HG03342 (cell line): ENCODE measurements at regions not wholly inside any gene's neighbourhood (a gene's known extent, or its start where the extent isn't known, plus 50 kb on each side); places are given as distances from the start of the nearest gene placed in this dataset.
"Not testable (repeated sequence)": the region's sequence is repeated elsewhere in the genome, so short reads cannot be mapped to it uniquely, and the experiment has no call there.

ENCODE experiments used
- ATAC-seq: cut with Tn5 transposase; IDR thresholded peaks from one replicate; pipeline ENCODE4 v1.9.1; 2021; ENCODE audit warnings: mild to moderate bottlenecking, moderate library complexity; ENCODE audit not compliant: unreplicated experiment

DNA sequence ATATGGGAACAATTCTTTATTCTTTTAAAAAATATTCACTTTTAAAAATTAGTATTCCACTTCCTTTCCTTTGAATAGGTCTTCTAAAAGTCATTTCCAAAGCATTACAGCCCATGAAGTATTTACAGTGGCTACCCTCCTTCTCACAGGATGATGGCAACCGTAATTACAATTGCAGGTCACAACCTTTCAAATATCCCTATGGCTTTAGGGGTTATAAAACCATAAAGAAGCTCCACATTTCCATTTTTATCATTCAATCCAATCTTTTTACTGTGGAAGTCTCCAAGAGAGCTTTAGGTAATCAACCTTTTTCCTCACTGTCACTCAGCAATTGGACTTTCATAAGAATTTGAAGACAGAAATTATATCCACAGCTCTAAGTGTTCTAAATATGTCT lies 488.9 kb upstream of the CA10 start:
- no peak for ATAC-seq

DNA sequence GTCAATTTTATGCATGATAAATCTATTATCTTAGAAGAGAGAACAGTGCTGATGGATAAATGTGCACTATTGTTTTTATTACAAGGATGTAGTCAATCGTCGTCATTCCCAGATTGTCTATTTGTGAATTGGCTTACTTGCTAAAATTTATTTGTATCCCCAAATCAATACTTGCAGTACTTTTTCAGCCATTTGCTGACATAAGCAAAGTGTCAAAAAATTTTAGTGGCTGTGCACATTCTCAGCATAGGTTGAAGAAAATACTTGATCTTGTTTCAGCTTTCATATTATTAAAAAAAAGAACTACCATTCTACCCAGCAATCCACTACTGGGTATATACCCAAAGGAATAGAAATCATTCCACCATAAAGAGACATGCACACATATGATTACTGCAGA lies 477.9 kb upstream of the CA10 start:
- ATAC-seq, result no peak

DNA sequence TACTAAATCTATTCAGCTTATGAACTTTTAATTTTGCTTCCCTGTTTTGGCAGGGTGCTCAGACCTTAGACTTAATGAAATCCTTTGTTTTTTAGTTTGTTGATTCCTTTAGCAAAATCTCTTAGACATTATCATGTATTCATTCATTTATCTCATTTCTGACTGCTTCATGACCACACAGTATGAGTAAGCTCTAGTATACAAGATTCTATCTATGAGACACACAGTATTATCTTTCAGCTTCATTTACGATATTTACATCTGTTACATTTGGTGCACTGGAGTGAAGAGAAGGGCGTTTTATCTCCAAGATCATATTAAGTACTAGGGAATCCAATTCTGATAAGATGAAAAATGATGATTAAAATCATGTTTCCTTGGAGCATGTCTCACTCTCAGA lies 448.1 kb upstream of the CA10 start:
- ATAC-seq, result no peak

DNA sequence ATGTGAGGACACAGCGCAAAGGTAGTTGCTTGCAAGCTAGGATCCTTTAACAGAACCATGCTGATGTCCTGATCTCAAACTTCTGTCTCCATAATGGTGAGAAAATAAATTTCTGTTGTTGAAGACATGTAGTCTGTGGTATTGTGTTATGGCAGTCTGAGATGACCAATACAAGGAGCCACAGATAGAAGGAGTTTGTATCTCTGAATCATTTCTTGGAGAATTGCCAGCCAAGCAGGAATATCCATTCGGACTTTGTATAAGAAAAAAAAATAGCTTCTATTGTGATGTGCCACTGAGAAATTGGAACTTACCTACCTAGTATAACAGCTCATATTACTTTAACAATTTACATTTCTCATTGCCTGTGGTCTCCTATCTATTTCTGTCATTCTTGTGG lies 447.6 kb upstream of the CA10 start:
- ATAC-seq, result no peak

DNA sequence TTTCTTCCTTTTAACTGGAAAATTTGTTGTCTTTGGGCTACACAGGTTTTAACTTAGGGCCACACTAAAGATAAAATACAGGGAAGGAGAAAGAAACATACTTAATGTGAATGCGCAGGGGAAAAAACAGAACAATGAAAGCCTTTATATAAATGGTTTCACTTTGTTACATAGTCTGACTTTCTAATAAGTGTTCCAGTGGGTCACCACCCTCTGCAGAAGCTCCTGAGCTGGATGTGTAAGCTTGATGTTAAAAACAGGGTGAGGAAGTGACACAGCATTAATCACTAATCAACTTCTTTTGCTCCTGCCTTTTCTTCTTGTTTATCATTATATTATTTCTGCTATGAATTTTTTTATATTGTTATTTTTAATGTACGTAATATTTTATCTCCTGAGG lies 445.6 kb upstream of the CA10 start:
- no peak for ATAC-seq

DNA sequence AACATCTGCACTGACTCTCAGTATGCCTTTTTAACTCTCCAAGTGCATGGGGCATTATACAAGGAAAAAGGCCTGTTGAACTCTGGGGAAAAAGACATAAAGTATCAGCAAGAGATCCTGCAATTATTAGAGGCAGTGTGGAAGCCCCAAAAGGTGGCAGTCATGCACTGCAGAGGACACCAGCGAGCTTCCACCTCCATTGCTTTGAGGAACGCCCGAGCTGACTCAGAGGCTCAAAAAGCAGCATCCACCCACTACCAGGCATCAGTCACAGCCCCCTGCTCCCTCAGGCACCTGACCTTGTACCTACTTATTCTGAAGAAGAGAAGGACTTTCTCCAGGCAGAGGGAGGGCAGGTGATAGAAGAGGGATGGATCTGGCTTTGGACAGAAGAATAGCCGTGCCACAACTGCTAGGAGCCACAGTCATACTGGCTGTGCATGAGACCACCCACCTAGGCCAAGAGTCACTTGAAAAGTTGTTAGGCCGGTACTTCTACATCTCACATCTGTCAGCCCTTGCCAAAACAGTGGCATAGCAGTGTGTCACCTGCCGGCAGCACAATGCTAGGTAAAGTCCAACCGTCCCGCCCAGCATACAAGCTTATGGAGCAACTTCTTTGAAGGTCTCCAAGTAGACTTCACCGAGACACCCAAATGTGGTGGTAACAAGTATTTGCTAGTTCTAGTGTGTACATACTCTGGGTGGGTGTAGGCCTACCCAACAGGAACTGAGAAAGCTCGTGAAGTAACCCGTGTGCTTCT lies 439.1 kb upstream of the CA10 start:
- not testable (repeated sequence) for ATAC-seq

DNA sequence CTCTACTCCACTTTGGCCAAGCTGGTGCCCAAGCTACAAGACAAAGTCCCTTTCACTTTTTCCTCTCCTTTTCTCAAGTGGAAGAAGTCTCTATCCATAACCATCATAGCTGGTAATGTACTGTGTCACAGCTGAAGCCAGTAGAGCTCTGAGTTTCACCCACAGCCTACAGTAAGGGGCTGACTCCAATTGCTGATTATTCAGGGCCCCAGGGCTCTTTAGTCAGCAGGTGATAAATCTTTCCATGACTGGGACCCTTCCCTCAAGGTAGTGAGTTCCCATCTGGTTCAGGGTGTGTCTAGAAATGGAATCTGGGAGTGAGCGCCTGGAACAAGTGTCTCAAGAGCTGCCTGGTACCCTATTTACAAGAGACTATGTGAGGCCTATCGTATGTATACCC lies 436.0 kb upstream of the CA10 start:
- ATAC-seq, result no peak

DNA sequence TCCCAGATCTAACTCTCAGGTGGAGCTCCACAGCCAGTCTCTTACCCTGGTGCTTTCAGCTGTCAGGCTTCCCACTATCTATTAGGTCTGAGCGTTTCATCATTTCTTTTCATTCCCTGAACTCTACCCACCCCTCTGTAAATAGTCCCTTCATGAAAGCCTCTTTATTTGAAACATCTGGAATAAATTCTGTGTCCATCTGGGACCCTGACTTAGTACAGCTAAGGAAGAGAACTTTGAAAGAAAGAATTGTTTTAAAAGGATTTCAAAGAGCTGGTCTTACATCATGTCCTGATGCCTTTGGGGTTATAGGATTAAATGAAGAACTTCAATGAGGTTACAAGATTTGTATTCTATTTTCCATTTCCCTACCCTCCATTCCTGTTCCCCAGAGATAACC lies 388.5 kb upstream of the CA10 start:
- ATAC-seq, result no peak

DNA sequence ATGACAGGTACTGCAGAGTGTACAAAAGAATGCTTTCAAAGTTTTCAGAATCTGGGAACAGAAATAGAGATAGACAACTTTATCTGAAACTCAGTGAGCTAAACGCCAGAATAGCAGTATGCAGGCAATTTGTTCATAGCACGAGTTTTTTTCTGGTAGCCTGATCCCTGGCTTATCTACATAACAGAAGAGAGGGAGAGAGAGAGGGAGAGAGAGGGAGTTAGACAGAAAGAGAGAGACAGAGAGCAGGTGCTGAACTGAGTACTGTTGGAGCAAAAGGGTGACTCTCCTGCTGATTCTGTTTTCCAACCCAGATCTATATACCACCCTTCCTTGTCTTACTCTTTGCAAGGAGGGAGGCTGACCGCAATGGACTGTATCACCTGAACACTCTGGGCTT lies 388.0 kb upstream of the CA10 start:
- no peak for ATAC-seq

DNA sequence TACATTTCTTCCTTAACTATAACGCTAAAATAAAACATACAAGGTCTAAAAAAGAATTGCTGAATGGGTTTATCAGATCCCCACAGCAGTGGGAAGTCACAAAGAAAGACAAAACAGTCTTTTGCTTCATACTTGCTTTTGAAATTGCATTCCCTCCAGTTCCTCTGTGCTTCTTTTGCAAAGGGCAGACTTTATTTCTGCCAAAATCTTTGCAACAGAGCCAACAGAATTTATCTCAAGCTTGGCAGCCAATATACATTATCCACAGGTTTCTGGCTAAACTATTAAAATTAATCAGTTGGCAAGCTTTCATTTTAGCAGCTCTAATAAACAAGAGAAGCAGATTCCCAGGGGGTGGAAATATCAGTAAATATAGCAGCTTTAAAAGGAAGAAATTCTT lies 378.9 kb upstream of the CA10 start:
- ATAC-seq, result no peak

DNA sequence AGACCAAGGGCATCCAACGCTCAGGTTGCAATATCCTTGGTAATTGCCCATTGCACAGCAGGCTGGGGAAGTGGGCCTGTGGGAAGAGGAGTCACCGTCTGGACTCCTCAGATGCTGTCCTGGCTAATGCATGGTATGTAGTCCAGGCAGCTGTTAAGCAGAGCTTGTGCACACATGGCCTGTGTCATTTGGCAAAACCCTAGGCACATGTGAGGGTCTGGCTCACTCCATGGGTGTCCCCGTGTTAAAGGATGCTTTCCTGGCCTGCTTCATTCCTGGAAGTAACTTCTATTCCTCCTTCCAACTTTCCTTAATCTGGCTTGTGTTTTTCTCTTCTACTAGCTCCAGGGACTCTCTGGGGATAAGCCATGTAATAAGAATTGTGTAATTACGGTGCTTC lies 378.0 kb upstream of the CA10 start:
- ATAC-seq, result no peak

DNA sequence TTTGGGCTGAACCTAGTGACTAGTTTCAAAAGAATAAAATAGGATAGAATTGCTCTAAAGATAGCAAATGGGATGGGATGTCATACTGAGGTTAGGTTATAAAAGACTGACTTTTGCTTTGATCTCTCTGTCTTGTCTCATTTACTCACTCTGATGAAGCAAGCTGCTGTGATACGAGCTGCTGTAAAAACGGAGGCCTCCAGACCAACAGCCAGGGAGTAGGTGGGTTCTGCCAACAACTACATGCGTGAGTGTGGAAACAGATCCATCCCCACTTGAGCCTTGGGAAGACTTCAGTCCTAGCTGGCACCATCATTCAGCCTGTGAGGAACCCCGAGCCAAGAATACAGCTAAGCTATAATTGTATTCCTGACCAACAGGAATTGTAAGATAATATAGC lies 373.9 kb upstream of the CA10 start:
- ATAC-seq, result no peak

DNA sequence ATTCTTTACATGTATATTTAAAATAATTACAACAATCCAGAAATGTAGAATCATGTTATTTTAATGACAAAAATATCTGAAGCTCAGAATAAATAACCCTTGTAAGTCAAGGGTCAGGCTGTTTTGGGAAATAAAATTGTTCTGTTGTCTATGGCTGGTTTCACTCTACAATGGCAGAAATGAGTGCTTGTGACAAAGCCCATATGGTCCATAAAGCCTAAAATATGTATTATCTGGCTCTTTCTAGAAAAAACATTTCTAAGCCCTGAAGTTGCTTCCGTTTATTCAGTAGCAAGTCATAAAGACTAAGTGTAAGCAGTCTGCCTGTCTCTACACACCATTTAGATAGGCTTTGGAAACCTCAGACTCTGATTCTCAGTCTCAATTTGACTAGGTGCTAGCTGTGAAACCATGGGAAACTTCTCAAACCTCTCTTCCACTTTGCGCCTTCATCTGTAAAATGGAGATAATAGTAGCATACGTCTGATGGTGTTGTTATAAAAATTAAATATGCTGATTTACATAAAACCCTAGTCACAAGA lies 365.7 kb upstream of the CA10 start:
- ATAC-seq, result no peak

DNA sequence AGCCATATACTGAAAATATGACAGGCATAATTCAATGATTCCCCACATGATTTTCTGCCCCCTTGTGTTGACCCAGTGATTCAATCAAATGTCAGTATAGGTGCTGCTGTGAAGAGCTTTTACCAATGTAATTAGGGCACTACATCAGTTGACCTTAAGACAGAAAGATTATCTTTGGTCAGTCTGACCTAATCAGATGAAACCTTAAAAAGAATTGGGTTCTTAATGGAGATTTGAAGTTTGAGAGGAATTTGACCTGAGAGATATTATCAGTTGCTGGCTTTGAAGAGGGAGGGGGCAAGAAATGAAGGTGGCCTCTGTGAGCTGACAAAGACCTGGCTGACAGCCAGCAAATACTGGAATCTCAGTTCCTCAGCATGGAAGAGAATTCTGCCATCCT lies 358.7 kb upstream of the CA10 start:
- ATAC-seq, result no peak

DNA sequence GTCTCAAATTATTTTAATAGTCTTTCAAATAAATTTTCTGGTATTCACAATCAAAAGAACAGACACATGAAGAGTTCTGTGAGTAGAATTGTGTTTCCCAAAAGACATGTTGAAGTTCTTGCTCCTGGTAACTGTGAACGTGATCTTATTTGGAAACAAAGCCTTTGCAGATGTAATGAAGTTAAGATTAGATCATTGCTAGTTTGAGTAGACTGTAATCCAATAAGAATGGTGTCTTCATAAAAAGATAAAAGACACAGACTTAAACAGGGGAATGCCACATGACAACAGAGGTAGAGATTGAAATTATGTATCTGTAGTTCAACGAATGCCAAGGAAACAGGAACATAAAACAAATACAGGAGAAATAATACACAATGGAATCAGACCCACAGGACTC lies 357.4 kb upstream of the CA10 start:
- ATAC-seq, result no peak

DNA sequence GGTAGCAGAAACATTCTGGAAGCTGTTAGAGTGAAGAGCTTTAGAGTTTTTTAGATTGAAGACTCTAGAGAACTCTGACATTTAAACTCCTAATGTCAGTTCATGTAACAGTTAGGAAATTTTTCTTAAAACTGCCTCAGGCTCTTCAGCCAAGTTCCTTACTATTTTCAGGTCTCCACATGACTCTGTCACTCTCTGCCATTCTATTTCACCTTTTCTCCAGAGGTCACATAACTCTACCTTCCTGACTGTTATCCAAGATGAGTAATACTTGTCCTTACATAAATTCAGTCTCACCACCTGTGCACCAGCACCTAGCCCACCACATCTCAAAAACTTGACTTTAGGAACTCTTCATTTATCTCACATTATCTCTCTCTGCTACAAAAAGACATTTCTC lies 347.1 kb upstream of the CA10 start:
- no peak for ATAC-seq

DNA sequence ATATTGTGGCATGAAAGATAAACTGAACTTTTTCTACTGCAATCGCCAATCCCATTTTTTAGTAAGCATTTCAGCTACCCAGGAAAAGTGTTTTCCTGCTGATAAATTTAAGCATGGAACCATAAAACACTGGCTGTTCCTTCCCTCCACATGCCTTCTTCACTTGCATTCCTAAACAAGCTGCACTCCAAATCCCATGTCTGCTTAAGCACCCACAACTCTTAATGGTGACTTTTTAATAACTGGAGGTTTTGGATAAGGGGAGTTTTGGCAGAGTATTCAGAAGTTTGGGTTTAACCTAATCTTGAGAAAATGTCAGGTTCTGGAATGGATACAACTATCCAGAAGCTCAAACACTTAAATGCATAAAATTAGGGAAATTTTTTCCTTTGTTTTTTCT lies 345.6 kb upstream of the CA10 start:
- no peak for ATAC-seq

DNA sequence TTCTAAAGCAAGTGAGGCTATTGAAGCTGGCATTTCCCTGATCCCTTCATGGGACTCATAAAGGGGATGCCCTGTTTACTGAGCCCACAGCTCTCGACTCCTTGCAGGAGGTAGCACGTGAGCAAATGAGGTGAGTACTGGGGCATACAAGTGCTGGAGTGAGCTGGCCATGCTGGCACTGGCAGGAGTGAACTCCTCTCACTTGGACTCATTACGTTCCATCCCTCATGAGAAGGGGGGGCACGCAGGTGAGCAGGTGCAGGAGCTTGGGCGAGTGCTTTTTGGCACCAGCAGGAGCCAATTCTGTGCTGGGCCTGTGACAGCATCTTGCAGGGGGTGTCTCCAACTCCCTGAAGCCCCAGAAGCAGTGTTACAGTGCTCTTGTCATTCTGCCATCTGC lies 337.1 kb upstream of the CA10 start:
- ATAC-seq, result no peak

DNA sequence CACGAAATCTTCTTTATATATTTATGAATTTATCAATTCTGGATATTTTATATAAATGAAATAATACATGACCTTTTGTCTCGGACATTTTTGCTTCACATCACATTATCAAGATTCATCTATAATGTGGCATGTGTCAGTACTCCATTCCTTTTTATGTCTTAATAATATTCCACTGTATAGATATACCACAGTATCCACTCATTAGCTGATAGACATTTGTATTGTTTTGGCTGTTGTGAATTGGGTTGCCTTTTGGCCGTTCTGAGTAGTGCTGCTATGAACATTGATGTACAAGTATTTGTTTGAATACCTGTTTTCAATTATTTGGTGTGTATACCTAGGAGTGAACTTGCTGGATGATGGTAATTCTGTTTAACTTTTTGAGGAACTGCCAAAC lies 323.8 kb upstream of the CA10 start:
- ATAC-seq, result no peak

DNA sequence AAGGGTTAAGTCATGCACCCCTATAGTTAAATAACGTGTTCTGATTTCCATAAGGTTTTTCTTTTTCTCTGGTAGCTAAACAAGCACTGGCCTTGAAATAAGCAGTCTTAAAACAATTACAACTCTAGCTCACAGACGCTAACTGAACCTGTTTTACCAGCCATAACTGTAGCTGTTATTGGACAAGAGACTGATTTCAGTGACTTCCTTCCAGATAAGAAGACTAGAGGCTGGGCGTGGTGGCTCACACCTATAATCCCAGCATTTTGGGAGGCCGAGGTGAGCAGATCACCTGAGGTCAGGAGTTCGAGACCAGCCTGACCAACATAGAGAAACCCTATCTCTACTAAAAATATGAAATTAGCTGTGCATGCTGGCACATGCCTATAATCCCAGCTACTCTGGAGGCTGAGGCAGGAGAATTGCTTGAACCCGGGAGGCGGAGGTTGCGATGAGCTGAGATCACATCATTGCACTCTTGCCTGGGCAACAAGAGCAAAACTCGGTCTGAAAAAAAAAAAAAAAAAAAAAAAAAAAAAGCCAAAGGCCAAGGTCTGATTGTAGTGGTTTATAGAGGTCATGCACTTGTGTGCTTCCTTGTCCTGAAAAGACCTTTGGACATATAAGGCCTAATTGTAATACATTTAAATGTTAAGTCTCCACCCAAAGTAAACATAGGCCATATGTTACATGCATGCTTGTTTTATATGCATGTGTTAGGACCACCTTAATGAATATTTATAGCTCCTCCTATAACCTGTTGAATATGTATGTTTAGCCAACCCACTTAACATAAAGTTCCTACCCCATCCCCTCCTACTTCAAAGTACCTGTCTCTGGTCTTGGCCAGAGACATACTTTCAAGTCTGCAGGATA lies 319.5 kb upstream of the CA10 start:
- ATAC-seq, result no peak

DNA sequence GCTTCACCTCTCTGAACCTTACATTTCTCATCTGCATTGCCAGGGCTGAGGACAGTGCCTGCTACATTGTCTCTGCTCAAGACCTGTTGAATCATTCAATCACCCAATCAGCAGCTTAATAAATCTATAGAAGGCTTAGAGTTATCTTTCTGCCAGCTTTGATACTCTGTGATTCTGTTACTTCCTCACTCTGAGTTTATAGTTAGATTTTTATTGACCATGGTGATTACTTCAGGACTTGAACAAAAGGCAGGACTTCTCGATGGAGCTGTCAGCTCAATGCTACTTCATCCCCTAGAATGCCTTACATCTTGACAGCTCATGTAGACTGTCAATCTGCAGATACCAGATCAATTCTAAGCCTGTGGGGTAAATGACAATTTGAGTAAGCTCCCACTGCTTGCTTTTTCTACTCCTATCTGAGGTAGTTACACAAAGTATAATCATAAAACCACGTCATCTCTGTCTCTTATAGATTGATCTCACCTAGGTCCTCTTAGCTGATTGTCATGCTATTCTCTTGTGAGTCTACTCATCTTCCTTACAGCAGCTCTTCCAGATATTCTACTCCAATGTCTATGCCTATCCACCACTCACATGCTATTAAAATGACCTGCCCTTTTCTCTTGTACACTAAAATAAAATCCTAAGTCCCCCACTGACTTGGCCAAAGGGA lies 318.3 kb upstream of the CA10 start:
- ATAC-seq, result no peak

DNA sequence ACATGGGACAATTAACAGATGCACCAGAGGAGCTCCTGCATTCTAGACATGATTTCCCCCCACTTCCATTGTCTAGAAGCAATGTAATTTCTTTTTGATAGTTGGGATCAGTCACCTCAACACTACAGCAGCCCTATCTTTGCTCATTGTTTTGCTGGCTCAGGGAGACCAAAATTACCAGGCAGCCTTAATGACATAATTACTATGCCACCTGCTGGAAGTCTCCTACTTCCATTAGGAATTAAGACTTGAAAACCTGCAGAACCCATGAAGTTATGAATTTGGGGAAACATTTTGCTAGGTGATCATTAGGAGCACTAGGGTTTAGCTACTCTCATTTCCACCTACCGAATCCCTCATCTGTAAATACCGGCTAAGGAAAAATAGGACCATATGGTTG lies 312.0 kb upstream of the CA10 start:
- no peak for ATAC-seq
